Smooth muscle cell (in vitro differentiated cells): ENCODE measurements at regions not wholly inside any gene's neighbourhood (a gene's known extent, or its start where the extent isn't known, plus 50 kb on each side); places are given as distances from the start of the nearest gene placed in this dataset.

Experiments
- DNase-seq: peaks from one replicate; lab custom pipeline; 2025; ENCODE audit not compliant: unreplicated experiment; lab: John Stamatoyannopoulos, UW
- H2AFZ ChIP-seq: fragments of 200-600 bp; sonication (generic); 2 replicates; pipeline ENCODE4 v1.6.0; 2016; ENCODE audit warnings: antibody characterized with exemption, low read depth, mild to moderate bottlenecking
- H3F3A ChIP-seq: fragments of 200-600 bp; sonication (generic); 2 replicates; pipeline ENCODE4 v1.6.0; 2017; ENCODE audit warnings: antibody characterized with exemption, low read depth
- H3K27ac ChIP-seq: fragments of 200-600 bp; sonication (generic); 2 replicates; pipeline ENCODE4 v1.5.1; 2016; ENCODE audit warnings: low read depth, mild to moderate bottlenecking
- H3K27me3 ChIP-seq: fragments of 200-600 bp; sonication (generic); 2 replicates; pipeline ENCODE4 v1.6.1; 2016; ENCODE audit warnings: low read depth, mild to moderate bottlenecking
- H3K36me3 ChIP-seq: fragments of 200-600 bp; sonication (generic); 2 replicates; pipeline ENCODE4 v1.5.1; 2016; ENCODE audit warnings: low read depth
- H3K4me1 ChIP-seq: fragments of 200-600 bp; sonication (generic); 2 replicates; pipeline ENCODE4 v1.5.1; 2016; ENCODE audit warnings: low read depth
- H3K4me2 ChIP-seq: fragments of 200-600 bp; sonication (generic); 2 replicates; pipeline ENCODE4 v1.6.0; 2016; ENCODE audit warnings: mild to moderate bottlenecking
- H3K4me3 ChIP-seq: fragments of 200-600 bp; sonication (generic); 2 replicates; pipeline ENCODE4 v1.5.1; 2016; ENCODE audit warnings: mild to moderate bottlenecking
- H3K79me2 ChIP-seq: fragments of 200-600 bp; sonication (generic); 2 replicates; pipeline ENCODE4 v1.6.0; 2016; ENCODE audit warnings: low read depth, mild to moderate bottlenecking
- H3K9ac ChIP-seq: fragments of 200-600 bp; sonication (generic); 2 replicates; pipeline ENCODE4 v1.6.0; 2016; ENCODE audit warnings: low read depth
- H3K9me3 ChIP-seq: fragments of 200-600 bp; sonication (generic); replicated peaks from 2 replicates; pipeline ENCODE4 v1.5.1; 2016; ENCODE audit warnings: low read depth
- H4K20me1 ChIP-seq: fragments of 200-600 bp; sonication (generic); 2 replicates; pipeline ENCODE4 v1.6.0; 2016; ENCODE audit warnings: low read depth
- CTCF ChIP-seq: fragments of 200-600 bp; sonication (generic); IDR thresholded peaks from 2 replicates; pipeline ENCODE4 v1.5.1; 2017; ENCODE audit warnings: borderline replicate concordance, mild to moderate bottlenecking, antibody characterized with exemption; ENCODE audit not compliant: insufficient read depth, poor library complexity, severe bottlenecking
- WGBS: methylation state at CpG from one replicate; pipeline ENCODE4 v1.1.7; 2016; ENCODE audit warnings: low lambda C conversion rate; 5-methylcytosine and 5-hydroxymethylcytosine counted together

GRCh38 chr10:105751688-105752087 is 1110.6 kb downstream of the SORCS3 start:
- Histone ChIP-seq H3K36me3 (no peaks in the 10 kb centered on the region), H3K4me3 (no peak overlapping the region), H3K4me2 (no peak overlapping the region), H3F3A (no peaks in the 10 kb centered on the region), H2AFZ (no peak overlapping the region), H3K9me3 (no peaks in the 10 kb centered on the region), H3K4me1 (no peaks in the 10 kb centered on the region), H4K20me1 (no peaks in the 10 kb centered on the region), H3K27me3 (peaks cover 9% of the 10 kb centered on the region), H3K27ac (no peak overlapping the region), H3K9ac (no peak overlapping the region), H3K79me2 (no peaks in the 10 kb centered on the region)
- 63% methylated on average over 1 of the region's 1 CpG for WGBS
- DNase-seq: no peak
- TF ChIP-seq CTCF: no peak

- no peaks in the 10 kb centered on the region for H4K20me1 ChIP-seq
- 89% methylated on average over 6 of the region's 6 CpGs for WGBS
- H3K9ac ChIP-seq: no peak overlapping the region
- H3K4me3 ChIP-seq: no peak overlapping the region
- no peak overlapping the region for H2AFZ ChIP-seq
- TF ChIP-seq CTCF: no peak
- H3F3A ChIP-seq: no peaks in the 10 kb centered on the region
- H3K4me1 ChIP-seq: no peaks in the 10 kb centered on the region
- DNase-seq: no peak
- H3K4me2 ChIP-seq: no peak overlapping the region
- H3K27ac ChIP-seq: no peak overlapping the region
- no peaks in the 10 kb centered on the region for H3K9me3 ChIP-seq
- H3K27me3 ChIP-seq: no peaks in the 10 kb centered on the region
- no peaks in the 10 kb centered on the region for H3K36me3 ChIP-seq
- no peaks in the 10 kb centered on the region for H3K79me2 ChIP-seq
Measured at GRCh38 chr10:105745596-105746148, 1104.6 kb downstream of the SORCS3 start.

GRCh38 chr10:105743343-105744056 is 1102.4 kb downstream of the SORCS3 start:
- Histone ChIP-seq H3K9ac (no peak overlapping the region), H4K20me1 (no peaks in the 10 kb centered on the region), H3K36me3 (no peaks in the 10 kb centered on the region), H3K9me3 (no peaks in the 10 kb centered on the region), H3K4me2 (no peak overlapping the region), H3K27me3 (no peaks in the 10 kb centered on the region), H3K79me2 (no peaks in the 10 kb centered on the region), H3K4me1 (no peaks in the 10 kb centered on the region), H3K27ac (no peak overlapping the region), H3K4me3 (no peak overlapping the region), H2AFZ (no peak overlapping the region), H3F3A (no peaks in the 10 kb centered on the region)
- no peak for DNase-seq
- 76% methylated on average over 4 of the region's 4 CpGs for WGBS
- TF ChIP-seq CTCF: no peak

GRCh38 chr10:105742923-105743322 is 1101.8 kb downstream of the SORCS3 start:
- Histone ChIP-seq H3F3A (no peaks in the 10 kb centered on the region), H3K27ac (no peak overlapping the region), H3K9me3 (no peaks in the 10 kb centered on the region), H3K4me3 (no peak overlapping the region), H3K79me2 (no peaks in the 10 kb centered on the region), H4K20me1 (no peaks in the 10 kb centered on the region), H3K4me2 (no peak overlapping the region), H3K36me3 (no peaks in the 10 kb centered on the region), H3K4me1 (no peaks in the 10 kb centered on the region), H3K9ac (no peak overlapping the region), H3K27me3 (no peaks in the 10 kb centered on the region), H2AFZ (no peak overlapping the region)
- DNase-seq: no peak
- TF ChIP-seq CTCF: no peak
- WGBS: 93% methylated on average over 1 of the region's 1 CpG
